Common myeloid progenitor, CD34-positive (primary cell): ENCODE measurements at regions not wholly inside any gene's neighbourhood (a gene's known extent, or its start where the extent isn't known, plus 50 kb on each side); places are given as distances from the start of the nearest gene placed in this dataset.

ENCODE experiments used
- CTCF ChIA-PET: fragments of 350-600 bp; sonication (Branson Sonifier 250); formaldehyde crosslinking; loops from one replicate; lab custom pipeline; 2021; ENCODE audit warnings: antibody characterized with exemption; lab: Charles Lee
- POLR2A ChIA-PET: fragments of 350-600 bp; sonication (Branson Sonifier 250); formaldehyde crosslinking; loops from one replicate; lab custom pipeline; 2021; ENCODE audit warnings: antibody characterized with exemption; lab: Charles Lee
- DNase-seq, 3 donors: peaks; one replicate each; pipeline versions ENCODE4 v3.0.0 to v3.0.0-alpha.2; 2013
- H3K27ac ChIP-seq, 2 experiments: 1 replicate in 1 of 2; 2 replicates in 1 of 2; pipeline ENCODE4 v1.7.0; 2013; ENCODE audit warnings: inconsistent platforms in 2 of 2, low read length in 2 of 2, mild to moderate bottlenecking in 2 of 2, low read depth in 1 of 2, moderate library complexity in 1 of 2; ENCODE audit not compliant: severe bottlenecking in 2 of 2, insufficient read depth in 1 of 2, poor library complexity in 1 of 2
- H3K27me3 ChIP-seq, 5 experiments: replicated peaks in 2 of 5; 1 replicate in 3 of 5; 2 replicates in 2 of 5; pipeline versions ENCODE4 v1.6.1 to v1.7.0; 2013; ENCODE audit warnings: low read length in 4 of 5, mild to moderate bottlenecking in 2 of 5, moderate library complexity in 2 of 5, inconsistent platforms in 1 of 5; ENCODE audit not compliant: insufficient read depth in 5 of 5, control insufficient read depth in 4 of 5
- H3K36me3 ChIP-seq, 4 experiments: 1 replicate in 2 of 4; 2 replicates in 2 of 4; pipeline versions ENCODE4 v1.6.1 to v1.7.0; 2013; ENCODE audit warnings: low read length in 3 of 4, control low read depth in 1 of 4, mild to moderate bottlenecking in 1 of 4; ENCODE audit not compliant: control insufficient read depth in 4 of 4, insufficient read depth in 4 of 4
- H3K4me1 ChIP-seq, 4 experiments: 1 replicate in 3 of 4; 2 replicates in 1 of 4; pipeline versions ENCODE4 v1.6.1 to v1.7.1; 2013; ENCODE audit warnings: low read length in 3 of 4, mild to moderate bottlenecking in 3 of 4, control low read depth in 1 of 4, inconsistent platforms in 1 of 4, moderate library complexity in 1 of 4; ENCODE audit not compliant: control insufficient read depth in 4 of 4, insufficient read depth in 4 of 4; ENCODE audit errors: control extremely low read depth in 1 of 4
- H3K4me3 ChIP-seq, 7 experiments: 1 replicate in 4 of 7; 2 replicates in 3 of 7; pipeline versions ENCODE4 v1.5.1 to v1.7.0; 2013; ENCODE audit warnings: mild to moderate bottlenecking in 7 of 7, low read length in 6 of 7, moderate library complexity in 6 of 7, inconsistent platforms in 2 of 7, low read depth in 2 of 7, control low read depth in 1 of 7; ENCODE audit not compliant: insufficient read depth in 4 of 7, control insufficient read depth in 1 of 7; ENCODE audit errors: extremely low read depth in 1 of 7
- H3K9me3 ChIP-seq, 5 experiments: 1 replicate in 4 of 5; 2 replicates in 1 of 5; pipeline versions ENCODE4 v1.6.1 to v1.7.1; 2013; ENCODE audit warnings: low read length in 4 of 5, mild to moderate bottlenecking in 2 of 5, inconsistent platforms in 1 of 5, low read depth in 1 of 5, moderate library complexity in 1 of 5; ENCODE audit not compliant: control insufficient read depth in 4 of 5, insufficient read depth in 2 of 5; ENCODE audit errors: control extremely low read depth in 1 of 5
- WGBS: methylation state at CpG from one replicate; pipeline ENCODE4 v1.1.5; 2013; ENCODE audit not compliant: insufficient coverage; 5-methylcytosine and 5-hydroxymethylcytosine counted together

- Histone ChIP-seq H3K4me3 (no peak overlapping the region), H3K9me3 (no peaks in the 10 kb centered on the region), H3K36me3 (no peaks in the 10 kb centered on the region), H3K4me1 (no peaks in the 10 kb centered on the region), H3K27me3 (no peaks in the 10 kb centered on the region), H3K27ac (no peak overlapping the region)
- no peak for DNase-seq
- CTCF ChIA-PET, result no interaction called here
- POLR2A ChIA-PET, result no interaction called here
Observed at GRCh38 chr9:75395336-75395735, 307.0 kb downstream of the OSTF1 start.

GRCh38 chr9:75397836-75398235, 309.5 kb downstream of the OSTF1 start:
- Histone ChIP-seq H3K4me1 (no peaks in the 10 kb centered on the region), H3K36me3 (no peaks in the 10 kb centered on the region), H3K9me3 (no peaks in the 10 kb centered on the region), H3K4me3 (no peak overlapping the region), H3K27me3 (no peaks in the 10 kb centered on the region), H3K27ac (no peak overlapping the region)
- DNase-seq, result no peak
- POLR2A ChIA-PET, result no interaction called here
- WGBS, result no CpG with 5 or more reads among the region's 1 CpG
- CTCF ChIA-PET, result interaction anchor here (1.6 kb wide), 1 partner anchor 12 kb away, joined by 3 read pairs; no protein-coding TSS in a partner anchor

- H3K4me1 ChIP-seq, result no peaks in the 10 kb centered on the region
- H3K27me3 ChIP-seq, result peaks cover 0 to 3% (median 0%) of the 10 kb centered on the region in 5 experiments
- WGBS, result 100% methylated on average over 3 of the region's 4 CpGs
- no peak for DNase-seq
- H3K9me3 ChIP-seq, result no peaks in the 10 kb centered on the region
- POLR2A ChIA-PET, result no interaction called here
- no peaks in the 10 kb centered on the region for H3K36me3 ChIP-seq
- no peak overlapping the region for H3K4me3 ChIP-seq
- H3K27ac ChIP-seq, result no peak overlapping the region
- CTCF ChIA-PET, result no interaction called here
Observed at GRCh38 chr9:75408391-75408790, 320.1 kb downstream of the OSTF1 start.

- Histone ChIP-seq H3K36me3 (no peaks in the 10 kb centered on the region), H3K4me1 (no peaks in the 10 kb centered on the region), H3K27ac (no peak overlapping the region), H3K4me3 (no peak overlapping the region), H3K9me3 (no peaks in the 10 kb centered on the region), H3K27me3 (peaks cover 0 to 3% (median 0%) of the 10 kb centered on the region in 5 experiments)
- 100% methylated on average over 1 of the region's 4 CpGs for WGBS
- ChIA-PET CTCF (no interaction called here), POLR2A (no interaction called here)
- DNase-seq, result no peak
Observed at GRCh38 chr9:75410405-75410804, 322.1 kb downstream of the OSTF1 start.

- CTCF ChIA-PET, result no interaction called here
- POLR2A ChIA-PET, result no interaction called here
- Histone ChIP-seq H3K27me3 (peaks cover 0 to 3% (median 0%) of the 10 kb centered on the region in 5 experiments), H3K36me3 (no peaks in the 10 kb centered on the region), H3K4me1 (no peaks in the 10 kb centered on the region), H3K27ac (no peak overlapping the region), H3K4me3 (no peak overlapping the region), H3K9me3 (no peaks in the 10 kb centered on the region)
- WGBS, result 92% methylated on average over 4 of the region's 5 CpGs
- DNase-seq, result no peak
Observed at GRCh38 chr9:75414371-75415160, 326.3 kb downstream of the OSTF1 start.

- WGBS, result 100% methylated on average over 3 of the region's 4 CpGs
- Histone ChIP-seq H3K4me1 (no peaks in the 10 kb centered on the region), H3K36me3 (no peaks in the 10 kb centered on the region), H3K27ac (no peak overlapping the region), H3K4me3 (no peak overlapping the region), H3K27me3 (no peaks in the 10 kb centered on the region), H3K9me3 (no peaks in the 10 kb centered on the region)
- no peak for DNase-seq
- ChIA-PET CTCF (no interaction called here), POLR2A (no interaction called here)
Observed at GRCh38 chr9:75417471-75417870, 329.2 kb downstream of the OSTF1 start.

- no peak overlapping the region for H3K27ac ChIP-seq
- no peak for DNase-seq
- no peaks in the 10 kb centered on the region for H3K27me3 ChIP-seq
- H3K4me3 ChIP-seq, result no peak overlapping the region
- ChIA-PET POLR2A (no interaction called here), CTCF (no interaction called here)
- peaks cover 0 to 2% (median 0%) of the 10 kb centered on the region in 5 experiments for H3K9me3 ChIP-seq
- H3K4me1 ChIP-seq, result no peaks in the 10 kb centered on the region
- 86% methylated on average over 2 of the region's 2 CpGs for WGBS
- H3K36me3 ChIP-seq, result no peaks in the 10 kb centered on the region
Observed at GRCh38 chr9:75418518-75418917, 330.2 kb downstream of the OSTF1 start.
